ENCODE measurements at regions not wholly inside any gene's neighbourhood (a gene's known extent, or its start where the extent isn't known, plus 50 kb on each side); places are given as distances from the start of the nearest gene placed in this dataset.

- Histone ChIP-seq H3K18ac (ENCODE audit: insufficient read length, low read depth, low read length) (no peak overlapping the region), H2BK120ac (ENCODE audit: low read depth, low read length, poor library complexity, severe bottlenecking) (no peak overlapping the region), H3K4ac (ENCODE audit: low read depth, low read length) (no peak overlapping the region), H4K8ac (replicated peaks; ENCODE audit: insufficient read length, low read depth, low read length) (no peak overlapping the region), H2BK12ac (ENCODE audit: insufficient read length, low read depth, low read length) (no peak overlapping the region), H3K79me1 (ENCODE audit: insufficient read depth, low read depth, low read length, poor library complexity, severe bottlenecking) (no peaks in the 10 kb centered on the region), H3K9ac (ENCODE audit: extremely low read depth, insufficient read length, low read length) (no peak overlapping the region), H3K4me1 (ENCODE audit: insufficient read depth, low read length) (no peaks in the 10 kb centered on the region), H4K5ac (ENCODE audit: insufficient read length, low read depth, low read length) (no peak overlapping the region), H3K27me3 (ENCODE audit: insufficient read depth, low read length) (no peaks in the 10 kb centered on the region), H2BK20ac (ENCODE audit: low read depth, low read length, poor library complexity, severe bottlenecking) (no peak overlapping the region), H3T11ph (ENCODE audit: low read length) (no peak overlapping the region), H3K9me3 (ENCODE audit: control insufficient read depth, low read depth, low read length) (no peaks in the 10 kb centered on the region), H3K79me2 (ENCODE audit: insufficient read depth, low read length) (no peaks in the 10 kb centered on the region), H3K56ac (ENCODE audit: insufficient read length, low read depth, low read length) (no peak overlapping the region), H2AK5ac (ENCODE audit: insufficient read length, low read length) (no peak overlapping the region), H3K23me2 (ENCODE audit: insufficient read length, low read depth, low read length, poor library complexity, severe bottlenecking) (no peaks in the 10 kb centered on the region), H3K23ac (ENCODE audit: insufficient read length, low read depth, low read length) (no peak overlapping the region), H3K4me2 (ENCODE audit: insufficient read depth, insufficient read length, low read length) (no peak overlapping the region), H2BK15ac (ENCODE audit: low read depth, low read length) (no peak overlapping the region), H4K20me1 (ENCODE audit: control insufficient read depth, insufficient read depth, insufficient read length) (no peaks in the 10 kb centered on the region), H2BK5ac (ENCODE audit: insufficient read length, low read length) (no peak overlapping the region), H4K91ac (ENCODE audit: insufficient read length, low read depth, low read length) (no peak overlapping the region), H3K27ac (ENCODE audit: insufficient read length, low read depth, low read length) (no peak overlapping the region), H2AFZ (ENCODE audit: low read length) (no peak overlapping the region), H3K14ac (ENCODE audit: insufficient read depth, low read length) (no peak overlapping the region)
- TF ChIP-seq, protein P1, sequence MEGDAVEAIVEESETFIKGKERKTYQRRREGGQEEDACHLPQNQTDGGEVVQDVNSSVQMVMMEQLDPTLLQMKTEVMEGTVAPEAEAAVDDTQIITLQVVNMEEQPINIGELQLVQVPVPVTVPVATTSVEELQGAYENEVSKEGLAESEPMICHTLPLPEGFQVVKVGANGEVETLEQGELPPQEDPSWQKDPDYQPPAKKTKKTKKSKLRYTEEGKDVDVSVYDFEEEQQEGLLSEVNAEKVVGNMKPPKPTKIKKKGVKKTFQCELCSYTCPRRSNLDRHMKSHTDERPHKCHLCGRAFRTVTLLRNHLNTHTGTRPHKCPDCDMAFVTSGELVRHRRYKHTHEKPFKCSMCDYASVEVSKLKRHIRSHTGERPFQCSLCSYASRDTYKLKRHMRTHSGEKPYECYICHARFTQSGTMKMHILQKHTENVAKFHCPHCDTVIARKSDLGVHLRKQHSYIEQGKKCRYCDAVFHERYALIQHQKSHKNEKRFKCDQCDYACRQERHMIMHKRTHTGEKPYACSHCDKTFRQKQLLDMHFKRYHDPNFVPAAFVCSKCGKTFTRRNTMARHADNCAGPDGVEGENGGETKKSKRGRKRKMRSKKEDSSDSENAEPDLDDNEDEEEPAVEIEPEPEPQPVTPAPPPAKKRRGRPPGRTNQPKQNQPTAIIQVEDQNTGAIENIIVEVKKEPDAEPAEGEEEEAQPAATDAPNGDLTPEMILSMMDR (conservative IDR thresholded peaks at IDR 0.05), result no peak
- Mint-ChIP-seq H3K27ac (no peak overlapping the region), H3K4me1 (no peaks in the 10 kb centered on the region), H3K9me3 (peaks cover 5 to 10% of the 10 kb centered on the region in 2 experiments; a peak in 4 of 5 replicates), H3K4me3 (no peak overlapping the region), H3K36me3 (ENCODE audit: insufficient read depth in 1 of 3, low read depth in 3 of 3) (peaks cover 0 to 5% (median 0%) of the 10 kb centered on the region in 3 experiments; a peak in 1 of 7 replicates), H3K27me3 (ENCODE audit: low read depth) (no peaks in the 10 kb centered on the region)
- no peak for DNase-seq
- no CpG with 5 or more reads among the region's 1 CpG for WGBS (ENCODE audit: extremely low coverage, insufficient read length, low lambda C conversion rate)
Measured at GRCh38 chr21:14711287-14711686, 165.2 kb upstream of the SAMSN1 start.

Data from H9 (cell line).